ENCODE measurements at regions not wholly inside any gene's neighbourhood (a gene's known extent, or its start where the extent isn't known, plus 50 kb on each side); places are given as distances from the start of the nearest gene placed in this dataset.

DNA sequence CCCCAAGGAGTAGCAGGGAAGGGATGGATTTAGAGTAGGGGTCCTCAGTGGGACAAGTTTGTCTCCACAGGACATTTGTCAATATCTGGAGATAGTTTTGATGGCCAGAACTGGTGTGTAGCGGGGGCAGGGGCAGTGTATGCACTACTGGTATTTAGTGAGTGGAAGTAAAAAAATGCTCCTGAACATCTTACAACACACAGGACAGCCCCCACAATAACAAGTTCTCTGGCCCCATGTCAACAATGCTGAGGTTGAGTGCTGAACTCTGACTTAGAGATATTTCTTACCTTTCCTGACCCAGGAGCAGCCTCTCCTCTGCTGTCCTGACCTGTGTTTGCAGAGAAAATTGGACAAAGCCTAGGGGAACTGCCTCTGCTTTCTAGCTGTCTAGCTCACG lies 365.8 kb downstream of the HAPSTR1 start:
- Histone ChIP-seq H3K4me1 (ENCODE audit: control insufficient read depth in 4 of 4, insufficient read depth in 4 of 4, low read length in 3 of 4) (no peaks in the 10 kb centered on the region), H3K27ac (ENCODE audit: low read depth in 1 of 2, low read length in 2 of 2) (no peak overlapping the region), H3K9me3 (ENCODE audit: control insufficient read depth in 4 of 4, low read length in 3 of 4) (peaks cover 0 to 2% (median under 1%) of the 10 kb centered on the region in 4 donors), H3K9ac (ENCODE audit: low read depth in 1 of 2, low read length in 2 of 2) (no peak overlapping the region), H3K36me3 (ENCODE audit: control insufficient read depth in 4 of 4, insufficient read depth in 3 of 4, low read depth in 1 of 4, low read length in 3 of 4) (no peaks in the 10 kb centered on the region), H3K4me3 (ENCODE audit: low read depth in 1 of 3, low read length in 3 of 3) (no peak overlapping the region), H3K27me3 (ENCODE audit: control insufficient read depth in 4 of 4, insufficient read depth in 4 of 4, low read length in 3 of 4) (no peaks in the 10 kb centered on the region)
- no peak for DNase-seq (ENCODE audit: low spot score)
- TF ChIP-seq NR2F2 (IDR thresholded peaks at IDR 0.05) (no peak), RXRA (IDR thresholded peaks at IDR 0.05) (no peak), FOXA2 (IDR thresholded peaks at IDR 0.05) (no peak), JUND (IDR thresholded peaks at IDR 0.05) (no peak), YY1 (IDR thresholded peaks at IDR 0.05) (no peak), EGR1 (IDR thresholded peaks at IDR 0.05; ENCODE audit: low read depth in 2 of 2) (no peak)
- TF ChIP-seq, protein P1, sequence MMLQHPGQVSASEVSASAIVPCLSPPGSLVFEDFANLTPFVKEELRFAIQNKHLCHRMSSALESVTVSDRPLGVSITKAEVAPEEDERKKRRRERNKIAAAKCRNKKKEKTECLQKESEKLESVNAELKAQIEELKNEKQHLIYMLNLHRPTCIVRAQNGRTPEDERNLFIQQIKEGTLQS (IDR thresholded peaks at IDR 0.05): no peak
- TF ChIP-seq, protein P2, sequence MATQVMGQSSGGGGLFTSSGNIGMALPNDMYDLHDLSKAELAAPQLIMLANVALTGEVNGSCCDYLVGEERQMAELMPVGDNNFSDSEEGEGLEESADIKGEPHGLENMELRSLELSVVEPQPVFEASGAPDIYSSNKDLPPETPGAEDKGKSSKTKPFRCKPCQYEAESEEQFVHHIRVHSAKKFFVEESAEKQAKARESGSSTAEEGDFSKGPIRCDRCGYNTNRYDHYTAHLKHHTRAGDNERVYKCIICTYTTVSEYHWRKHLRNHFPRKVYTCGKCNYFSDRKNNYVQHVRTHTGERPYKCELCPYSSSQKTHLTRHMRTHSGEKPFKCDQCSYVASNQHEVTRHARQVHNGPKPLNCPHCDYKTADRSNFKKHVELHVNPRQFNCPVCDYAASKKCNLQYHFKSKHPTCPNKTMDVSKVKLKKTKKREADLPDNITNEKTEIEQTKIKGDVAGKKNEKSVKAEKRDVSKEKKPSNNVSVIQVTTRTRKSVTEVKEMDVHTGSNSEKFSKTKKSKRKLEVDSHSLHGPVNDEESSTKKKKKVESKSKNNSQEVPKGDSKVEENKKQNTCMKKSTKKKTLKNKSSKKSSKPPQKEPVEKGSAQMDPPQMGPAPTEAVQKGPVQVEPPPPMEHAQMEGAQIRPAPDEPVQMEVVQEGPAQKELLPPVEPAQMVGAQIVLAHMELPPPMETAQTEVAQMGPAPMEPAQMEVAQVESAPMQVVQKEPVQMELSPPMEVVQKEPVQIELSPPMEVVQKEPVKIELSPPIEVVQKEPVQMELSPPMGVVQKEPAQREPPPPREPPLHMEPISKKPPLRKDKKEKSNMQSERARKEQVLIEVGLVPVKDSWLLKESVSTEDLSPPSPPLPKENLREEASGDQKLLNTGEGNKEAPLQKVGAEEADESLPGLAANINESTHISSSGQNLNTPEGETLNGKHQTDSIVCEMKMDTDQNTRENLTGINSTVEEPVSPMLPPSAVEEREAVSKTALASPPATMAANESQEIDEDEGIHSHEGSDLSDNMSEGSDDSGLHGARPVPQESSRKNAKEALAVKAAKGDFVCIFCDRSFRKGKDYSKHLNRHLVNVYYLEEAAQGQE (IDR thresholded peaks at IDR 0.05): no peak
- 85% methylated on average over 2 of the region's 2 CpGs for WGBS

DNA sequence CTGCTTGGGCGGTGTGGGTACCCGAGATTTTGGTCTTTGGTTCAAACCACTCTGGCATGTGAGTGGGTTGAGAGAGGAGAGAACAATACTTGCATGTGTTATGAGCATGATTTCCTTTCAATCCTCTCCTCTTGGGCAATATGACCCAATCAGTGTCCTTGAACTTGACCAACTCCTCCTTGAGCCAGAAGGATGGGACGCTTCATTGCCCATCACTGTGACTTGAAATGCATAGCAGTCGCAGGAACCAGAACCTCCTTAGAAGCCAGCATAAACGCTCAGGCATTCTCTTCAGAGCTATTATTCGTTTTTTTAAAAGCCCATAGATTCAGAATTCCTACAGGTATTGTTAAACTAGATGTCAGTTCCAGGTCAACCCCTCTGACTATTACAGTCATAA lies 367.4 kb downstream of the HAPSTR1 start:
- H3K9ac ChIP-seq (ENCODE audit: low read depth in 1 of 2, low read length in 2 of 2): no peak overlapping the region
- H3K27ac ChIP-seq (ENCODE audit: low read depth in 1 of 2, low read length in 2 of 2): no peak overlapping the region
- H3K4me3 ChIP-seq (ENCODE audit: low read depth in 1 of 3, low read length in 3 of 3): no peak overlapping the region
- H3K36me3 ChIP-seq (ENCODE audit: control insufficient read depth in 4 of 4, insufficient read depth in 3 of 4, low read depth in 1 of 4, low read length in 3 of 4): no peaks in the 10 kb centered on the region
- DNase-seq (ENCODE audit: low spot score): no peak
- H3K9me3 ChIP-seq (ENCODE audit: control insufficient read depth in 4 of 4, low read length in 3 of 4): peaks cover 0 to 2% (median under 1%) of the 10 kb centered on the region in 4 donors
- TF ChIP-seq, protein P3, sequence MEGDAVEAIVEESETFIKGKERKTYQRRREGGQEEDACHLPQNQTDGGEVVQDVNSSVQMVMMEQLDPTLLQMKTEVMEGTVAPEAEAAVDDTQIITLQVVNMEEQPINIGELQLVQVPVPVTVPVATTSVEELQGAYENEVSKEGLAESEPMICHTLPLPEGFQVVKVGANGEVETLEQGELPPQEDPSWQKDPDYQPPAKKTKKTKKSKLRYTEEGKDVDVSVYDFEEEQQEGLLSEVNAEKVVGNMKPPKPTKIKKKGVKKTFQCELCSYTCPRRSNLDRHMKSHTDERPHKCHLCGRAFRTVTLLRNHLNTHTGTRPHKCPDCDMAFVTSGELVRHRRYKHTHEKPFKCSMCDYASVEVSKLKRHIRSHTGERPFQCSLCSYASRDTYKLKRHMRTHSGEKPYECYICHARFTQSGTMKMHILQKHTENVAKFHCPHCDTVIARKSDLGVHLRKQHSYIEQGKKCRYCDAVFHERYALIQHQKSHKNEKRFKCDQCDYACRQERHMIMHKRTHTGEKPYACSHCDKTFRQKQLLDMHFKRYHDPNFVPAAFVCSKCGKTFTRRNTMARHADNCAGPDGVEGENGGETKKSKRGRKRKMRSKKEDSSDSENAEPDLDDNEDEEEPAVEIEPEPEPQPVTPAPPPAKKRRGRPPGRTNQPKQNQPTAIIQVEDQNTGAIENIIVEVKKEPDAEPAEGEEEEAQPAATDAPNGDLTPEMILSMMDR (IDR thresholded peaks at IDR 0.05; ENCODE audit: low read depth, low read length, missing input control): no peak
- TF ChIP-seq JUND (IDR thresholded peaks at IDR 0.05) (no peak), FOXA2 (IDR thresholded peaks at IDR 0.05) (no peak), TAF1 (conservative IDR thresholded peaks at IDR 0.05) (no peak), EGR1 (IDR thresholded peaks at IDR 0.05; ENCODE audit: low read depth in 2 of 2) (no peak)
- TF ChIP-seq, protein P4, sequence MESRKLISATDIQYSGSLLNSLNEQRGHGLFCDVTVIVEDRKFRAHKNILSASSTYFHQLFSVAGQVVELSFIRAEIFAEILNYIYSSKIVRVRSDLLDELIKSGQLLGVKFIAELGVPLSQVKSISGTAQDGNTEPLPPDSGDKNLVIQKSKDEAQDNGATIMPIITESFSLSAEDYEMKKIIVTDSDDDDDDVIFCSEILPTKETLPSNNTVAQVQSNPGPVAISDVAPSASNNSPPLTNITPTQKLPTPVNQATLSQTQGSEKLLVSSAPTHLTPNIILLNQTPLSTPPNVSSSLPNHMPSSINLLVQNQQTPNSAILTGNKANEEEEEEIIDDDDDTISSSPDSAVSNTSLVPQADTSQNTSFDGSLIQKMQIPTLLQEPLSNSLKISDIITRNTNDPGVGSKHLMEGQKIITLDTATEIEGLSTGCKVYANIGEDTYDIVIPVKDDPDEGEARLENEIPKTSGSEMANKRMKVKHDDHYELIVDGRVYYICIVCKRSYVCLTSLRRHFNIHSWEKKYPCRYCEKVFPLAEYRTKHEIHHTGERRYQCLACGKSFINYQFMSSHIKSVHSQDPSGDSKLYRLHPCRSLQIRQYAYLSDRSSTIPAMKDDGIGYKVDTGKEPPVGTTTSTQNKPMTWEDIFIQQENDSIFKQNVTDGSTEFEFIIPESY (IDR thresholded peaks at IDR 0.05): no peak
- TF ChIP-seq, protein P1 (IDR thresholded peaks at IDR 0.05): no peak
- TF ChIP-seq, protein P5, sequence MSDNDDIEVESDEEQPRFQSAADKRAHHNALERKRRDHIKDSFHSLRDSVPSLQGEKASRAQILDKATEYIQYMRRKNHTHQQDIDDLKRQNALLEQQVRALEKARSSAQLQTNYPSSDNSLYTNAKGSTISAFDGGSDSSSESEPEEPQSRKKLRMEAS (IDR thresholded peaks at IDR 0.05): no peak
- H3K27me3 ChIP-seq (ENCODE audit: control insufficient read depth in 4 of 4, insufficient read depth in 4 of 4, low read length in 3 of 4): no peaks in the 10 kb centered on the region
- H3K4me1 ChIP-seq (ENCODE audit: control insufficient read depth in 4 of 4, insufficient read depth in 4 of 4, low read length in 3 of 4): no peaks in the 10 kb centered on the region
- 83% methylated on average over 6 of the region's 6 CpGs for WGBS

All from liver (tissue), 8 donors.